HG02884 (cell line): ENCODE measurements at regions not wholly inside any gene's neighbourhood (a gene's known extent, or its start where the extent isn't known, plus 50 kb on each side); places are given as distances from the start of the nearest gene placed in this dataset.

Source experiments
- ATAC-seq: cut with Tn5 transposase; IDR thresholded peaks from one replicate; pipeline ENCODE4 v1.9.1; 2021; ENCODE audit warnings: mild to moderate bottlenecking, moderate library complexity; ENCODE audit not compliant: unreplicated experiment

- no peak for ATAC-seq
These were observed 166.9 kb downstream of the IER5 start for GRCh38 chr1:181255270-181255929.

GRCh38 chr1:181257117-181257516, 168.6 kb downstream of the IER5 start:
- ATAC-seq = no peak

DNA sequence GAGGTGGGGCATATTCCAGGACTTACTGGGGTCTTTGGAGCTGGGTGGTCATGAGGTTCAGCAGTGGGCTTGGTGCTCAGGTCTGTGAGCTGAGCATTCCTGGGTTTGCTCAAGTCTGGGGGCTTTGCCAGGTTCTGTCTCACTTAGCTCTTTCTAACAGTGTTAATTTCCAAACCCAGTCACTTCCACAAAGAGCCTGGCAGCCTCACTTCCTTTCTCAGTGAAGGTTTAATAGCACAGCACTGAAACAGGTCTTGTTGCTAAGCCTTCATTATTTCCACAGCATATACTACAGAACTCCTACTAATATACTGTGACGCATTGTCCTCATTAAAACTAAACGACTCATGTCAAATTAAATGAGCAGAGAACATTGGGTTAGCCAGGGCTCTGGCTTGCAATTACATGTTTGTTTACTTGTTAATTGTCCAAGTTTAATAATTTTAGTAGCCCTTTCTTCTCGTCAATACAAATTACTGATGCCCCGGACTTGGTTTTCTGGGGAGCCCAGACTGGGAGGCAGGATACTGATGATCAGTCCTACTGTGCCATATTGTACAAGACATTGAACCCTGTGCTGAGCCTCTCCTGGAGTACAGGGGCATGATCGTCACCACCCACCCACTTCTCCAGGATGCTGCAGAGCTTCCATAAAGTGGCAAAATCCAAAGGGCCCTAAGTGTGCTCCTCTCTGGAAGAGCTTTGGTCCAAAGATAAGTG, 170.7 kb downstream of the IER5 start:
- ATAC-seq = no peak

DNA sequence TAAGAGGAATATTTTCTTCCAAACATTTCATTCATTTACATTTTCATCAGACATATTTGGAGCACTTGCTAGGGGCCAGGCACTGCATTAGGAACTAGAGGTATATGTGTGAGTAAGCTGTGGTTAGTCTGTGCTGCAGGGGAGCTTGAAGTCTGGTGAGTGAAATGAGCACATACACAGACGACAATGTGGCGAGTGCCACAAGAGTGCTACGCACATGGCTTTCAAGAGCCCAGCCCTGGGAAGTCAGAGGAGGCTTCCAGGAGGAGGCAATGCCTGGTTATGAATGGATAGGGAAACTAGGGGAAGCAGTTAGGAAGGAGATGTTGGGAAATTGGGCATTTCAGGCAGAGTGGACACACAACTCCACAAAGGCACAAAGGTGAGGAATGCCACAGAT, 171.8 kb downstream of the IER5 start:
- ATAC-seq = no peak

DNA sequence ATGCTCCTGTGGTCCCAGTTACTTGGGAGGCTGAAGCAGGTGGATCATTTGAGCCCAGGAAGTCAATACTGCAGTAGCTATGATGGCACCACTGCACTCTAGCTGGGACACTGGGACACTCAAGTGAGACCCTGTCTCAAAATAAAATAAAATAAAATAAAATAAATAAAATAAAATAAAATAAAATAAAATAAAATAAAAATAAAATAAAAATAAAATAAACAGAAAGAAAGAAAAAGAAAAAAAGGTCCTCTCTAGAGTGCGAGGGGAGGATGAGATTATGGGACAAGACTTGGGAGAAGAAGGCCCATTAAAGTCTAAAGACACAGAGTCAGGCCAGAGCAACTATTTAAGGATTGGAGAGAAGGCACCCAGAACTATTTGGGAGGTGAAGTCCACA, 172.5 kb downstream of the IER5 start:
- ATAC-seq = no peak

DNA sequence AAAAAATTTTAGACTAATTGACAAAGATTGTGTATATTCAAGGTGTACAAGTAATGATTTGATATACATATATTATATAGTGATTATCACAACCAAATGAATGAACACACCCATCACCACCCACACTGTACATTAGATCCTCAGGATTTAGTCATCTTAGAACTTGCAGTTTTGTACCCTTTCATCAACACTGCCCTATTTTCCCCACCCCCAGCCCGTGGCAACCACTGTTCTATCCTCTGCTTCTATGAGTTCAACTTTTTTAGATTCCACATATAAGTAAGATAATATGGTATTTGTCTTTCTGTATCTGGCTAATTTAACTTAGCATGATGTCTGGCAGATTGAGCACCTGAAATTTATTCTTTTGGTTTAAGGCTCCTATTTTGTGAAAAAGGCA, 173.6 kb downstream of the IER5 start:
- no peak for ATAC-seq

DNA sequence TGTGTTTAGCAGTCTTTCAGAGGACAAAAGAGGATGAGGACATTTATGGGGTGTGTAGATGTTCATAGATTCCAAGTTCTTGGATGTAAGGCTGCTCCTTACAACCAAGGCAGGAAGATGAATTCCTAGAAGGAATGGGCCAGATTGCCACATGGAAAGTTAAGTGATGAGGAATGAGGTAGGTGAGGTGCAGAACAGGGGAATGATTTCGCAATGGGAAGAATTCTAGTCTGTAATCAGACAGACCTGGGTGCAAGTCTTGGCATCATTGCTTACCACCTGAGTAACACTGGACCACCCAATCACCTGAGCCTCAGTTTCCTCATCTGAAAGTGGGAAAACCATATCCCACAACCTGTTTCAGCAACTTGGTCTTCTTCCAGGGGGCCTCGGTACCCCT, 174.9 kb downstream of the IER5 start:
- no peak for ATAC-seq

DNA sequence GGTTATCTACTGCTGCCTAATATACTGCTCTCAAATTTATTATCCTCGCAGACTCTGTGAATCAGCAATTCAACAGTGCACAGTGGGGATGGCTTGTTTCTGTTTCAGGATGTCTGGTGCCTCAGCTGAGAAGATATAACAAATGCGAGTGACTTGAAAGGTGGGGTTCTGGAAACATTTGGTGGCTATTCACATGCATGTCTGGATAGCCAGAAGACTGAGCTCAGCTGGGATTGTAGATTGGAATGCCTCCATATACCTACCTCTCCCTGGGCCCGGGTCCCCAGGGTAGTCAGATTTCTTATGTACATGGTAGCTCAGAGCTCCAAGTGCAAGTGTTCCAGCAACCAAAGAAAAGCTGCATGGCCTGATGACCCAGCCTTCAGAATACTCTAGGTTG, 176.3 kb downstream of the IER5 start:
- no peak for ATAC-seq

DNA sequence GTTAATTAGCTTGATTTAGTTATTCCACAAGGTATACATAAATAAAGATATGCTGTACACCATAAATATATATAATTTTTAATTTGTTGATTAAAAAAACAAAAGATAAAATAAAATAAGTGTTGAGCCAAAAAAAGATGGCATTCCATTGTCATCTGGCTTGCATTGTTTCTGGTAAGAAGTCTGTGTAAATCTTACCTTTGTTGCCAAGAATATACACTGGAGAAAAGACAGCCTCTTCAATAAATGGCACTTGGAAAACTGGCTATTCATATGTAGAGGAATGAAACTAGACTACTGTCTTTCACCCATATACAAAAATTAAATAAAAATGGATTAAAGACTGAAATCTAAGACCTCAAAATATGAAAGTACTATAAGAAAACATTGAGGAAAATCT, 196.5 kb downstream of the IER5 start:
- no peak for ATAC-seq

DNA sequence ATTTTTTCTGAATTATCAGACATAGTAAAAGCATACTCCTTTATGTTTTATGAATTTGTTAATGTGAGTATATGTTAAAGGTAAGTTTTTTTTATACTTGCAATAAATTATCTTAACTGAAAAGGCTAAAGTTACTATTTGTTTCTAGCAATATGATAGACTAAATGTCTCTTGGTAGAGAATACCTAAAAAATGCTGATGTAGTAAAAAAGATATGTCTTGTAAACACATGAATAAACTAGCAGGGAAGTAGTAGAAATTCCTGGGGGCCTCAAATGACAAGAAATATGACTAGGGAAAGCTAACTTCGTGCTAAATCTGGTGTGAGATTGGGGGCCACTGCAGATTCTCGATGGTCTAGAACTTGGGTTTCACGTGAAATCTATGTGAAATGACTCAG, 188.1 kb upstream of the CACNA1E start:
- ATAC-seq = no peak

GRCh38 chr1:181296180-181296579, 187.1 kb upstream of the CACNA1E start:
- ATAC-seq = no peak

DNA sequence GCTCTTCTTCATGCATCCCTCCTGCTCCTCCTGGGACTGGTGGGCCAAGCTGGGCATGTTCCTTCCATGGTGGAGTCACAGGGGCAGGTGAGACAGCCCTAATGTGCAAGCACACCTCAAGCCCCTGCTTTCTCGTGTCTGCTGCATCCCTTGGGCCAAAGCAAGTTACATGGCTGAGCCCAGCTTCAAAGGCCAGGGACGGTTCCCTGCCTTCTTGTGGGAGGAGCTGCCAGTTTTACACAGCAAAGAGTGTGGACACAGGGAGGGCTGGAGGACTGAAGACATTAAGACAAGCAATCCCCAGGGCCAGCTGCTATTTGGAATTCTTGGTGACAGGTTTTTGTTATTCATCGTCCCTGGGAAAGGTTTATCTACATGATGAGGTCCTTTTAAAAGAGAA, 175.2 kb upstream of the CACNA1E start:
- no peak for ATAC-seq

DNA sequence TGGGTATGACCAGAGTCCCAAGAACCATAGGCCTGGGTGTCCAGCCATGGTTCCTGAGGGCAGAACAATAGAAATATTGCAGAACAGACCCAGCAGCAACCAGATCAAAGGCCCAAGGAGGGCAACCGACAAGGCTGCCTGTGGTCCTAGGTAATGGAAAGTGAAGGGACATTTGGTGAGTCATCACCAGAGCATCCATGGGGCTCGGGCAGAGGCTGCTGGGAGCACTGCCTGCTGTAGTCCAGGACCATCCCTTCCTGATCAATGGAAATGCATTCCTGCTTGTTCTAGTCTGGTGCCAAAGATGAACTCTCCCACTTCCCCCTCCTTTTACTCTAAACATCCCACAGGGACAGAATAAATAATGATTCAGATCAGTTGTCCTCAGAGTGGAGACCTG, 172.8 kb upstream of the CACNA1E start:
- no peak for ATAC-seq

- ATAC-seq = no peak
These were observed 170.4 kb upstream of the CACNA1E start for GRCh38 chr1:181312946-181313345.

GRCh38 chr1:181313466-181313865, 169.9 kb upstream of the CACNA1E start:
- ATAC-seq = no peak

GRCh38 chr1:181314010-181314409, 169.3 kb upstream of the CACNA1E start:
- ATAC-seq = no peak

DNA sequence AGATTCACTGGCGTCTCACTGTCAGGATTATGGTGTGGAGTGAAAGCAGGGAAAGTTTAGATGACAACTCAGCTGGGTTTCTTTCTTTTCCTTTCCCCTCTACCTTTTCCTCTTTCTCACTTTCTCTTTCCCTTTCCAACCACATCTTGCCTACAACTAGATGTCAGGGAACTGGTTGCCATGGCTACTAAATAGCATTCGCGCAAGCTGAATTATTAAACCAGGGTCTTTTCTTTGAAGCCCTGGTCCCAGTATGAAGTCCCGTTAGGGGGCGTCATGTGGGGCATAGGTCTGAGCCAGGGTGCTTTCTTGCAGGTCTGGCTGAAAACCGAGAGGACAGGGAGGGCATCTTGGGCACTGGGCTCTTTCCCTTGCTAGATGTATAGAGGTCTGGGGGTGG, 168.4 kb upstream of the CACNA1E start:
- ATAC-seq = no peak

DNA sequence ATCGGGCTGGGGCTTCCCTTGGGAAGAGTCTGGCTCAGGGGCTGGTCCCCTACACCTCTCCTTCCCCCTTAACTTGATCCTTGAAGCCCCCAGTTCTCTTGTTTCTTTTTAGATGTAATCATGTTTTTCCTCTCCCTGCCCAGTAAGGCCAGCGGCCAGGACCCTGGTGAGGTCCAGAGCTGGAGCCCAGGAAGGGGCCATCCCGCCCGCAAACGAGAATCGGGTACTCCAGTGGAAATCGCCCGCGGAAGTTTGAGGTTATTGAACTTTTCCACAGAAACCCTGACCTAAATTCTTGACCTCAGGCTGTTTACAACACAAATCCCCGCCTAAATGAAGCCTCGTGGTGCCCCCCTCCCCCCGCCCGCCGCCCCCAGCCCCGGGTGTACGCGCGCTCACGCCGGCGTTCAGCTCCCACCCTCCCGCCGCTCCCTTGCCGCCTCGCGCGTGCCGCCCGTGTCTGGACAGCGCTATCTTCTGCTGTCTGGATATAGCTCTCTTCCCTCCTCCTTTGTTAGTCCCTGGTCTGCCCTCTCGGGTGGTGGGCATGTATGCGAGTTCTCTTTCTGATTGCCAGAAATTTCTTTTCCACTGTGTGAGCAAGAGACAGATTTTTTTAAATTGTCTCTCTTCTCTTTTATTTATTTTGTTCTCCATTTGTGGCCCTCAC, 165.9 kb upstream of the CACNA1E start:
- no peak for ATAC-seq

GRCh38 chr1:181318022-181318857, 165.1 kb upstream of the CACNA1E start:
- ATAC-seq = no peak

DNA sequence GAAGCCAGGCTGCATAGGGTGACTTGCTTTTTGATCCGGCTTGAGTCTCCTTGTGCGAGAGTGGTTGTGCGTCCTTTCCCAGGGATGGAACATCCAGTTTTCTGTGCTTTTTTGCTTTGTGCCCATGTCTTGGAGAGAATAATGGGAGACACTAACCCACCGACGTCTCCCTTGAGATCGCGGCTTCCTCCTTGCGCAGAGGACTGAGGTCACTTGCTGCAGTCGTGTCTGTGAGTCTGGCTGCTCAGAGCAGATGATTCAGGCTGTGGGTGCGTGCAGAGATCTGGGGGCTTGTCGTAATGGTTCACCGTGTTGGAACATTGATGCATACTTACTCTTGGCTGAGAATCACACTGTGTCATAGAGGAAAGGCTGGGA, 164.5 kb upstream of the CACNA1E start:
- ATAC-seq = no peak

GRCh38 chr1:181319907-181320306, 163.4 kb upstream of the CACNA1E start:
- ATAC-seq = no peak
